BLaER1 (cell line): ENCODE measurements at regions not wholly inside any gene's neighbourhood (a gene's known extent, or its start where the extent isn't known, plus 50 kb on each side); places are given as distances from the start of the nearest gene placed in this dataset.

Experiments used
- H3K27ac ChIP-seq: shearing (Covaris generic); formaldehyde crosslinking; 2 replicates; pipeline ENCODE4 v1.8.1; 2022
- H3K27me3 ChIP-seq: shearing (Covaris generic); formaldehyde crosslinking; 2 replicates; pipeline ENCODE4 v1.8.1; 2022
- H3K36me3 ChIP-seq: shearing (Covaris generic); formaldehyde crosslinking; 2 replicates; pipeline ENCODE4 v1.8.1; 2022
- H3K4me1 ChIP-seq: shearing (Covaris generic); formaldehyde crosslinking; 2 replicates; pipeline ENCODE4 v1.8.1; 2022
- H3K4me2 ChIP-seq: shearing (Covaris generic); formaldehyde crosslinking; 2 replicates; pipeline ENCODE4 v1.8.1; 2022
- H3K4me3 ChIP-seq: shearing (Covaris generic); formaldehyde crosslinking; 2 replicates; pipeline ENCODE4 v1.8.1; 2022
- H3K9ac ChIP-seq: shearing (Covaris generic); formaldehyde crosslinking; 2 replicates; pipeline ENCODE4 v1.8.1; 2022
- H3K9me3 ChIP-seq: shearing (Covaris generic); formaldehyde crosslinking; 2 replicates; pipeline ENCODE4 v1.8.1; 2022
- H4K20me1 ChIP-seq: shearing (Covaris generic); formaldehyde crosslinking; 2 replicates; pipeline ENCODE4 v1.8.1; 2022
- Cebpa-rat ChIP-seq: shearing (Covaris generic); IDR thresholded peaks from 2 replicates; pipeline ENCODE4 v1.8.1; 2022

- H3K4me3 ChIP-seq, result no peak overlapping the region
- no peak overlapping the region for H3K4me2 ChIP-seq
- H4K20me1 ChIP-seq, result no peaks in the 10 kb centered on the region
- H3K36me3 ChIP-seq, result no peaks in the 10 kb centered on the region
- no peak overlapping the region for H3K27ac ChIP-seq
- H3K27me3 ChIP-seq, result no peaks in the 10 kb centered on the region
- no peaks in the 10 kb centered on the region for H3K9me3 ChIP-seq
- H3K9ac ChIP-seq, result no peak overlapping the region
- no peaks in the 10 kb centered on the region for H3K4me1 ChIP-seq
- TF ChIP-seq Cebpa-rat, result no peak
These were observed 320.7 kb downstream of the ZNF621 start for GRCh38 chr3:40845447-40845846.

GRCh38 chr3:40845916-40846315 is 321.2 kb downstream of the ZNF621 start:
- Histone ChIP-seq H3K9me3 (no peaks in the 10 kb centered on the region), H4K20me1 (no peaks in the 10 kb centered on the region), H3K9ac (no peak overlapping the region), H3K36me3 (no peaks in the 10 kb centered on the region), H3K4me3 (no peak overlapping the region), H3K4me2 (no peak overlapping the region), H3K27me3 (no peaks in the 10 kb centered on the region), H3K4me1 (peaks cover 4% of the 10 kb centered on the region), H3K27ac (no peak overlapping the region)
- no peak for TF ChIP-seq Cebpa-rat

GRCh38 chr3:40846451-40846850 is 321.7 kb downstream of the ZNF621 start:
- Histone ChIP-seq H4K20me1 (no peaks in the 10 kb centered on the region), H3K4me2 (no peak overlapping the region), H3K36me3 (no peaks in the 10 kb centered on the region), H3K4me1 (peaks cover 10% of the 10 kb centered on the region), H3K4me3 (no peak overlapping the region), H3K9me3 (no peaks in the 10 kb centered on the region), H3K27me3 (no peaks in the 10 kb centered on the region), H3K9ac (no peak overlapping the region), H3K27ac (no peak overlapping the region)
- TF ChIP-seq Cebpa-rat, result no peak

DNA sequence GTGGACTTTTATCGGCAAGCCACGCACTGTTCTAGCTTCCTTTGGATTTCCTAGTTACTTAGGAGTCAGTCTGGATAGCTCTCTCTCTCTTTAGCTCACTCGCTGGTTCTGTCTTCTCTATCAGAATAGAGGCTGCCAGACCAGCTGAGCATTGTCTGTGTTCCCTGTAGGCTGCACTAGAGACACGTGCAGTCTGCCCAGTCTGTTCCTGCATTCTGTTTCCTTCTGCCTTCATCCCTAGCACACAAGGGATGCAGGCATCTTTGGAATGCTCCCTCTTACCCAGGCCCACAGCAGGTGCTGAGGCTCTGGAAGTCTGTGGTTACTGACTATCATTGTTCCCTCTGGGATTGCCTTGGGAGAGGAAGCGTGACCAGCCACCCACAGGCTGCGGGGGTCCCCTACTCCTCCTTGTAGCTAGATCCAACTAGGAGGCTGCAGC is 322.8 kb downstream of the ZNF621 start:
- no peaks in the 10 kb centered on the region for H3K9me3 ChIP-seq
- no peaks in the 10 kb centered on the region for H3K36me3 ChIP-seq
- no peak overlapping the region for H3K9ac ChIP-seq
- no peak overlapping the region for H3K27ac ChIP-seq
- TF ChIP-seq Cebpa-rat, result no peak
- H3K4me1 ChIP-seq, result peaks cover 11% of the 10 kb centered on the region
- H4K20me1 ChIP-seq, result no peaks in the 10 kb centered on the region
- no peak overlapping the region for H3K4me3 ChIP-seq
- no peak overlapping the region for H3K4me2 ChIP-seq
- H3K27me3 ChIP-seq, result no peaks in the 10 kb centered on the region

GRCh38 chr3:40848421-40848820 is 323.7 kb downstream of the ZNF621 start:
- no peaks in the 10 kb centered on the region for H3K27me3 ChIP-seq
- peaks cover 11% of the 10 kb centered on the region for H3K4me1 ChIP-seq
- no peak overlapping the region for H3K4me2 ChIP-seq
- no peak overlapping the region for H3K9ac ChIP-seq
- no peaks in the 10 kb centered on the region for H4K20me1 ChIP-seq
- H3K36me3 ChIP-seq, result no peaks in the 10 kb centered on the region
- H3K9me3 ChIP-seq, result no peaks in the 10 kb centered on the region
- no peak overlapping the region for H3K27ac ChIP-seq
- no peak for TF ChIP-seq Cebpa-rat
- no peak overlapping the region for H3K4me3 ChIP-seq

DNA sequence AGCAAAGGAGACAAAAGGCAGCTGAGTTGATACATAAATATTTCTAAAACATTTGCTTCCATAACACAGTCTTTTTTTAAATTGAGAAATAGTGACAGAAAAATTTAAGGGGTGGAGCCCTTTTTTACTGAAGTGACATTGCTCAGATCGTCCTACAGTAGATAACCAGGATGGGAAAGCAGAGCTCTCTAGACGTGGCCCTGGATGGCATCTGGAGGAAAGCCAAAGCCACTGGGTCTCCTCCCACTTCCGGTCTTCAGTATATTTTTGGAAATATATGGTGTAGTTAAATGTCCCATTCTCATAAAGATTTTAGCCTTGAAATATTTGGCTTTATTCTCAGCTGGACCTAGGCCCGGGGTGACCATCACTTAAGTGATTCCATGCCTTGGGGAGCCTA is 326.1 kb downstream of the ZNF621 start:
- Histone ChIP-seq H3K4me3 (no peak overlapping the region), H3K9me3 (no peaks in the 10 kb centered on the region), H3K27me3 (no peaks in the 10 kb centered on the region), H3K4me2 (peak overlapping the region; percentile 25; the same call in 1 of the 2 replicates), H4K20me1 (no peaks in the 10 kb centered on the region), H3K4me1 (peaks cover 11% of the 10 kb centered on the region), H3K9ac (no peak overlapping the region), H3K27ac (no peak overlapping the region), H3K36me3 (no peaks in the 10 kb centered on the region)
- no peak for TF ChIP-seq Cebpa-rat

DNA sequence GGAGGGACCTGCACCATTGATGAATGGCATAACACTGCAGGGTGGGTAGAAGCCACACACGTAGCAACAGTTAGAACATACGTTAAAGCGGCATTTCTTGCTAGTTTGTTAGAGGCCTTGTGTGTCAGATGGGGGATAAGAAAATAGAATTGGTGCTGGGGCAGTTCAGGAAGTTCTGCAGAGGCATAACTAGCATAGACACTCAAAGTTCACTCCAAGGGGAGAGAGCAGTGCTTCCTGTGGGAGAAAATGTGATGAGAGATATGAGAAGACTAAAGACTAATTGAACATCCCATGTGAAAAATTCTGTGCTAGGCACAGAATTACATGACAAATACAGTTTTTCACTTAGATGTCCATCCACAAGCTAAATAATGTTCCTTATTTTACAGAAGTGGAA is 327.1 kb downstream of the ZNF621 start:
- no peaks in the 10 kb centered on the region for H3K27me3 ChIP-seq
- H3K9ac ChIP-seq, result no peak overlapping the region
- no peak for TF ChIP-seq Cebpa-rat
- H4K20me1 ChIP-seq, result no peaks in the 10 kb centered on the region
- no peaks in the 10 kb centered on the region for H3K9me3 ChIP-seq
- H3K36me3 ChIP-seq, result no peaks in the 10 kb centered on the region
- H3K4me2 ChIP-seq, result no peak overlapping the region
- peaks cover 11% of the 10 kb centered on the region for H3K4me1 ChIP-seq
- H3K27ac ChIP-seq, result no peak overlapping the region
- H3K4me3 ChIP-seq, result no peak overlapping the region

- no peak overlapping the region for H3K9ac ChIP-seq
- H3K9me3 ChIP-seq, result no peaks in the 10 kb centered on the region
- H3K27me3 ChIP-seq, result no peaks in the 10 kb centered on the region
- no peaks in the 10 kb centered on the region for H3K36me3 ChIP-seq
- peaks cover 11% of the 10 kb centered on the region for H3K4me1 ChIP-seq
- no peak overlapping the region for H3K4me3 ChIP-seq
- H4K20me1 ChIP-seq, result no peaks in the 10 kb centered on the region
- H3K4me2 ChIP-seq, result no peak overlapping the region
- no peak overlapping the region for H3K27ac ChIP-seq
- no peak for TF ChIP-seq Cebpa-rat
These were observed 328.0 kb downstream of the ZNF621 start for GRCh38 chr3:40852712-40853111.

GRCh38 chr3:40853474-40853873 is 328.7 kb downstream of the ZNF621 start:
- Histone ChIP-seq H3K9ac (no peak overlapping the region), H4K20me1 (no peaks in the 10 kb centered on the region), H3K9me3 (no peaks in the 10 kb centered on the region), H3K27me3 (no peaks in the 10 kb centered on the region), H3K36me3 (no peaks in the 10 kb centered on the region), H3K4me3 (no peak overlapping the region), H3K27ac (no peak overlapping the region), H3K4me1 (peaks cover 11% of the 10 kb centered on the region), H3K4me2 (no peak overlapping the region)
- no peak for TF ChIP-seq Cebpa-rat

- no peaks in the 10 kb centered on the region for H3K27me3 ChIP-seq
- H3K4me2 ChIP-seq, result no peak overlapping the region
- no peak overlapping the region for H3K27ac ChIP-seq
- H4K20me1 ChIP-seq, result no peaks in the 10 kb centered on the region
- no peak overlapping the region for H3K9ac ChIP-seq
- no peaks in the 10 kb centered on the region for H3K36me3 ChIP-seq
- no peaks in the 10 kb centered on the region for H3K9me3 ChIP-seq
- H3K4me3 ChIP-seq, result no peak overlapping the region
- peaks cover 7% of the 10 kb centered on the region for H3K4me1 ChIP-seq
- no peak for TF ChIP-seq Cebpa-rat
These were observed 331.1 kb downstream of the ZNF621 start for GRCh38 chr3:40855871-40856270.

DNA sequence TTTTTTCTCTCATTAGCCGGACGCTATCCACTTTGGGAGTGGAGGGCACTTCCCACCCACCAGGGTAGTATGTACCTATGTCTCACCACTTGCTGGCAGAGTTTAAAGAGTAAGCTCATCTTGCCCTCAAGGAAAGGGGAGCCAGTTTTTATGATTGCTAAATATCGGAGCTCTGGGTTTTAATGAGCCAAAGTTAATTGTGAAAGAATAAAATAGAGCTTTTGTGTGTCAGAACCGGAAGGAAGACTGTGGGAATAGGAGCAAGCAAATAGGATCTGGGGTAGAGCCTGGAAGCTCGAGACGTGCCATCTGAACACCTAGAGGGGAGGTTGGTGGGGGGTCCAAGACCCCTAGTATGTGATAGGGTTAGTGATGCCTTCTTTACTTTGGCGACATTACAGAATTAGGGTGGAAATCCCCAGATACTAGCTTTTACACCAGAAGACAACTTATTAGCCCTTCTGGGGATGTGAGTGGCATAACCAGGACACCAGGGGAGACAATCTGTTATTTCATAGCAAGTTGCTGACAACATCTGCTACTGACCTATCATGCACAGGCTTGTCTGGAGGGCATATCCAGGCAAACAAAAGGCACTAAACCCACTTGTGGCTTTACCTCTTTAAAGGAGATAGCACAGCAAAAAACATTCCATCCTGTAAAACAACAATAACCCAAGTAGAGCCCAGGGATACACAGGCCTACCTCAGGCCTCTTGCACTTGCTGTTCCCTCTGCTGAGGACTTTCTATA is 333.8 kb downstream of the ZNF621 start:
- Histone ChIP-seq H3K9ac (no peak overlapping the region), H3K4me1 (no peaks in the 10 kb centered on the region), H3K4me3 (no peak overlapping the region), H3K27me3 (no peaks in the 10 kb centered on the region), H3K36me3 (no peaks in the 10 kb centered on the region), H3K27ac (no peak overlapping the region), H3K4me2 (no peak overlapping the region), H4K20me1 (no peaks in the 10 kb centered on the region), H3K9me3 (no peaks in the 10 kb centered on the region)
- no peak for TF ChIP-seq Cebpa-rat
